GM18909 (cell line): ENCODE measurements at regions not wholly inside any gene's neighbourhood (a gene's known extent, or its start where the extent isn't known, plus 50 kb on each side); places are given as distances from the start of the nearest gene placed in this dataset.
A peak's percentile ranks its signal among the peaks of the same experiment; 100 is the strongest.
"Not testable (repeated sequence)": the region's sequence is repeated elsewhere in the genome, so short reads cannot be mapped to it uniquely, and the experiment has no call there.

Source experiments
- ATAC-seq: cut with Tn5 transposase; IDR thresholded peaks from one replicate; pipeline ENCODE4 v1.9.1; 2021; ENCODE audit warnings: mild to moderate bottlenecking; ENCODE audit not compliant: unreplicated experiment, poor library complexity

DNA sequence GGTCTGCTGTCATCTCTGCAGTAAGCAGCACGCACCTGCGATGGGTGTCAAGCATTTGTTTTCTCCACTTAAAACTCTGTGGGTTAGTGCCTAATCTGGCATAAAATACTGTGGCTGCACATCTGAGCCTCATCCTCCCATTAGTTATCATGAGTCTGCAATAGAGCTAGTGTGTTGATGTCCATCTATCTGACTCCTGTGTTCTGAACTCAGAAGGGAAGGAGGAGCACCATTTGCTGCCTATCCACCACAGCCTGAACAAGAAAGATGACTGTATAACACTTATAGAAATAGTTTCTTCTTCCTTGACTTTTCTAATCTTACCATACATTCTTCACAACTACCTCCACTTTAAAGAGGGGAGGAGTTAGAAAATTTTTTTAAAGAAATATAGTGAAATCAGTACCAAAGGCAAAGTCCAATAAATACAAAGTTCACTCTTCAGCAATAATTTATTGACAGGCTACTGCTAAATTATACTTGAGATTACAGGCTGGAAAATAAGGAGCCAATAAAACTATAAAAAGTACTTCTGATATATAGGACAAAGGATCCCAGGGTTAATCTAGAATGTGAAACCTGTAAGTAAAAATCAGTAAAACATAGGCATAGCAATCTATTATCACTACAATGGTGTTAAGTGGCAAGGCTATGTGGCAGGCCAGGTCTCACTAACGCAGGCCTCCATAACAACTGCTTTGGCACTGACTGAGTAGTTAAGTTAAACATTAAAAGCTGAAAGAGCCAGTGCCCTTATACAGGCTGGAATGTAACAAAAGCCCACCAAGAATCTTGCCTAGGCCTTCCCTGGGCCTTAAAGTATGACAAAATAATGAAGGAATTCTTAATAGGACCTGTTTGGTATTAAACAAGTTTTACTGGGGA, 70.2 kb downstream of the LGALS9C start:
- ATAC-seq = not testable (repeated sequence)

DNA sequence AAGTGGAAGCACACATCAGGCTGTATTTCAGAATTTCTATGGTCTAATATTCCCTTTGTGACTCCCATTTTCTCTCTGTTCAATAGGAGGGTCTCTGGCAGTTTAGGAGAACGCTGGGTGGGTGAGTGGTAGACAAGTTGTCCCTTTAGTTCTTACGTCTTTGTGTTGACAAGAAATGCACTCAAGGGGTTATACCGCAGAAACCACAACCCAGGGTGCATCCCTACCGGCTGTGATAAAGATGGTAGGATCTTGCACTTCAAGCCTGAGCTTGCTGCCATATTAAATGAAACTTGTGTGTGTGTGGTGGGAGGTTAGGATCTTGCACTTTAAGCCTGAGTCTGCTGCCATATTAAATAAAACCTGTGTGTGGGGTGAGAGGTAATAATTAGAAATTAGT, 80.5 kb downstream of the LGALS9C start:
- not testable (repeated sequence) for ATAC-seq

DNA sequence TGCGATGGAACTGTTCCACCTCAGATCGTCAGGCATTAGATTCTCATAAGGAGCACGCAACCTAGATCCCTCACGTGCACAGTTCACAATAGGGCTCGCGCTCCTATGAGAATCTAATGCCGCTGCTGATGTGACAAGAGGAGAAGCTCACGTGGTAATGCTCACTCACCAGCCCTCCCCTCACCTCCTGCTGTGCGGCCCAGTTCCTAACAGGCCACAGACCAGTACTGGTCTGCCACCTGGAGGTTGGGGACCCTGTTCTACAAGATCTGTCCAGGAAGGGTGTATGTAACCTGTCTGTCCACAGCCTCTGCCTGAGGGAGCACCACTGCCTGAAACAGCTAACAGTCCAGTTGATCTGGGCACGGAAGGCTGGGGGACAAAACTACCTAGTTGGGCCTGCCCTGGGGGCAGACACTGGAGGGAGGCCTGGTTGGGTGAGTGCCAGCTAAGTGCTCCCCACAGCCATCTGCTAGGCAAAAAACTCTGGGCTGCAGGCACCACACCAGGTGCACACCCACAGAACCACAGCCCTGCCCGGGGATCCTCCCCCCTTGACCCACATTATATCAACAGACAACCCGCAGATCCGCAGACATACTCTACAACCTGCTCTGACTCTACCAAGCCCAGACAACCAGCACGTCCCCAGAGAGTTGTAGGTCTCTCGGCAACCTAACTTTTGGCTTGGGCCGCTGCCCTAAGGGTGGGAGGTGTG, 80.7 kb downstream of the TBC1D28 start:
- ATAC-seq = peak; percentile 70

DNA sequence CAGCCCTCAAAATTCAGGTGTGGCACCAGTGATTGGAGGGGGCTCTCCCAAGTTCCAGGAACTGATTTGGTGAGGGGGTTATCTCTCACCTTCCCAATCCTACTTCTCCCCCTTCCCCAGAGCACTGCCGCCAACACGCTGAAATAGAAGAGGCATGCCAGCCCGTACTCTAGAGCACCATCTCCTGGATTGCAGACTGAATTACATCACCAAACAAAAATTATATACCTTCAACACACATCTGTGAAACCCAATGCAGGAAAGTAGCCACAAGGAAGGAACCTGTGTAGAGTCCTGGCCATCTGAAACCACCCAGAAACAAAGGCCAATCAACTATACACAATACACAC, 80.1 kb downstream of the TBC1D28 start:
- peak; percentile 21 for ATAC-seq

DNA sequence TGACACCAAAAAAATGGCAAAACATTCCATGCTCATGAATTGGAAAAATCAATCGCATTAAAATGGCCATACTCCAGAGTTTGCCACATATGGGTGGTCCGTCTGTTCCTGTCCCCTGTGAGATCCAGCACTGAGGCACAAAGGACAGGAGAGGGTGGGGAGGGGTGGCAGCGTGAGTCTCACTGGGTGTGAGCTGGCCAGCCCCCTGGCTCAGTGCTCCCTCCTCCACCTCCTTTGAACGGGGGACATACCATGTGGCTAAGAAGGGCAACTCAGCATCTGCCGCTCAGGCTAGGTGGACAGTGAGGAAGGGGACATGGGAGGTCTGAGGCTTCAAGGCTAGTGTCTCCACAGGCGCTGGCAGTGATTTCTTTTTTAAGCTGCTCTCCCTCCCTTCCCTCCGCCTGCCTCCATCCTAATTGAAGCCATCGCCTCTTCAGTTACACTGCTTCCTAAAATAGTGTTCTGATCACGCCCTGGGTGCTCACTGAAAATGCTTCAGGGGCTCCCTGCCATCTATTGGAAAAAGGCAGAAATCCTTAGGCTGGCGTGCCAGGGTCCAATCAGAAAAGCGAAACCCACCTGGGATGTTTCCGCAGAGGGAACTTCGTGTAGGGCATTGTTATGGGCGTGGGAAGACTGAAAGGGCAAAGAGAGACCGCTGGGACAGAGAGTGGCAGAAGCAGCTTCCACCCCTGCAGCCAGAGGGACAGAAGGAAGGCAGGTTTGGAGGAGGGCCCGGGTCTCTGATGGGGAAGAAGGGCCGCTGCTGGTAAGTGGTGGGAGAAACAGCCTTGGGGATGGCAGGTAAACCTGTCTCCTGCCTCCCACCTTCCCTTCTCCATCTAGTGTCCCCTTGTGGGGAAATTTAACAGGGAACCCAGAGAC, 75.8 kb downstream of the TBC1D28 start:
- ATAC-seq = not testable (repeated sequence)

DNA sequence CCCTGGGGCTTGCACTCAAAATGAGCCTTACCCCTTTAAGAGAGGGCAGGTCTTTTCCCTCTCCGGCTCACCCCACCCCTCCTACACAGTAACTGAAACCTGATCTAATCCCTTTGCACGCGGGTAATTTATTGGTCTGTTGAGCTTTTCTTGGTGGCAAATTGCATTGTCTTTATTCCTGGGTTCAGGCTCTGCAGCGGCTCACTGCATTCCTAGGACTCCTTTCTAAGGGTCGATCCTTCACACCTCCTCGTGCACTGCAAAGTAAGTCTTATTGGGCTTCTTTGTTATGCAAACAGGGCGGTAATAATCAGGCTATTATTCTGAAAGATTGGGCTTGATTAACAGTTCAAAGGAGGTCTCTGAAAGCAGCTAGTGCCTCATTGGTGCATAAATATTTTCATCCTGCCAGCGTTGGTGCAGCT, 74.7 kb downstream of the TBC1D28 start:
- not testable (repeated sequence) for ATAC-seq

DNA sequence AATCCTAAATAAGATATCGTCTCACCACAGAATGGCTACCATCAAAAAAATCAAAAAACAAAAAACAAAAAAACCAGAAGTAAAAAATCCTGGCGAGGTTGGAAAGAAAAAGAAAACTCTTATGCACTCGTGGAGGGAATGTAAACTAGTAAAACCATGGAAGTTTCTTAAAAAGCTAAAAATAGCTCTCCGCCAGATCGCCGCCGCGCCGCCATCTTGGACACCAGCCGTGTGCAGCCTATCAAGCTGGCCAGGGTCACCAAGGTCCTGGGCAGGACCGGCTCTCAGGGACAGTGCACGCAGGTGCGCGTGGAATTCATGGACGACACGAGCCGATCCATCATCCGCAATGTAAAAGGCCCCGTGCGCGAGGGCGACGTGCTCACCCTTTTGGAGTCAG, 71.7 kb downstream of the TBC1D28 start:
- ATAC-seq = not testable (repeated sequence)

DNA sequence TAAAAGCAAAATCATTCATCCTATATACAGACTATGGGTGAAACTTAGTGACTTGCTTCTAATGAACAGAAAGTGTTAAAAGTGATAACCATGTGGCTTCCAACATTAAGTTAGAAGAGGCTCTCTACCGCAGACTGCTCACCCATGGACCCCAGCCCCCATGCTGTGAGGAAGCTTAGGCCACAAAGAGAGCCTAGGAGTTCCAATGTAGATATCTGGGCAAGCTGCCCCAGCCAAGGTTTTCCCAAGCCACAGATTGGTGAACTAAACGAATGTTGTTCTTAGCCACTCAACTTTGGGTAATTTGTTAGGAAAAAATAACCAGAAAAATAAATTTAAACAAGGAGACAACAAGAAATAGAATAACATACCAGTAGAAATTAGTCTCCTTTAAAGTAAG, 70.1 kb downstream of the TBC1D28 start:
- not testable (repeated sequence) for ATAC-seq
